T-helper 1 cell treated with Interleukin-12 subunit alpha and Interleukin-12 subunit beta and Interleukin-4 antibody, amounts not matched to agents 30 μg/mL and 1 μg/mL, for 36 hours (primary cell): ENCODE measurements at regions not wholly inside any gene's neighbourhood (a gene's known extent, or its start where the extent isn't known, plus 50 kb on each side); places are given as distances from the start of the nearest gene placed in this dataset.
"Not testable (repeated sequence)": the region's sequence is repeated elsewhere in the genome, so short reads cannot be mapped to it uniquely, and the experiment has no call there.

Source experiments
- H3K27ac Mint-ChIP-seq: one replicate; pipeline ENCODE4 v1.8.0; 2021; ENCODE audit warnings: mild to moderate bottlenecking, mixed read lengths
- H3K27me3 Mint-ChIP-seq: one replicate; pipeline ENCODE4 v1.8.0; 2021; ENCODE audit warnings: low read depth, mixed read lengths
- H3K36me3 Mint-ChIP-seq: one replicate; pipeline ENCODE4 v1.8.0; 2021; ENCODE audit warnings: low read depth, mixed read lengths
- H3K4me1 Mint-ChIP-seq: one replicate; pipeline ENCODE4 v1.8.0; 2021; ENCODE audit warnings: low read depth, mixed read lengths
- H3K4me3 Mint-ChIP-seq: one replicate; pipeline ENCODE4 v1.8.0; 2021; ENCODE audit warnings: mild to moderate bottlenecking, moderate library complexity, mixed read lengths
- H3K9me3 Mint-ChIP-seq: one replicate; pipeline ENCODE4 v1.8.0; 2021; ENCODE audit warnings: mixed read lengths

DNA sequence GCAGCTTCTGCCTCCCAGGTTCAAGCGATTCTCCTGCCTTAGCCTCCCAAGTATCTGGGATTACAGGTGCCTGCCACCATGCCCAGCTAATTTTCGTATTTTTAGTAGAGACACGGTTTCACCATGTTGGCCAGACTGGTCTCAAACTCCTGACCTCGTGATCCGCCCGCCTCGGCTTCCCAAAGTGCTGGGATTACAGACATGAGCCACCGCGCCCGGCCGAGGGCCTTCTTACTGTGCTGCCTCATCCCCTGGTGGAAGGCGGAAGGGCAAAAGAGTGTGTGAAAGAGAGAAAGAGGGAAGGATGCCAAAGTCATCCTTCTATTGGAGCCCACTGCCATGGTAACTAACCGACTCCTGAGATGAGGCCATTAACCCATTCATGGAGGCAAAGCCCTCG, 399.4 kb upstream of the TENM3 start:
- not testable (repeated sequence) for H3K27ac Mint-ChIP-seq, H3K9me3 Mint-ChIP-seq, H3K4me3 Mint-ChIP-seq, H3K27me3 Mint-ChIP-seq, H3K36me3 Mint-ChIP-seq, H3K4me1 Mint-ChIP-seq

DNA sequence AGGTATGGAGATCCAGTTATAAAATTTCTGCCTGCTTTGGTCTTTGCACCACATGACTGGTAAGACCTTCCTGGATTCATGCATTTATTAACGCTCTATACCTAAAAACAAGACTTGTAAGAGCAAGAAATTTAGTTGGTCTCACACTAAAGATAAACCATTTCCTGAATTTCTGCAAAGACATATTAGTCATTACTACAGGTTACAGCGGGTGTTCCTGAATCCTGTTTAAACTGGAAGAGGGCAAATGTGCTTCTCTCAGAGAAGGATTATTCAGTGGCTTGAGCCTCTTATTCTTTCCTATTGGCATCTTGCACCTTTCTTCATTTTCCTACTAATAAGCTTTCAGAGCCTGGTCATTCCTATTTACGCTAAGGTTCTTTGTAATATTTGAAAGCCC, 397.6 kb upstream of the TENM3 start:
- Mint-ChIP-seq H3K4me1 (no peaks in the 10 kb centered on the region), H3K9me3 (no peaks in the 10 kb centered on the region), H3K36me3 (no peaks in the 10 kb centered on the region), H3K4me3 (no peak overlapping the region), H3K27ac (no peak overlapping the region), H3K27me3 (no peaks in the 10 kb centered on the region)

DNA sequence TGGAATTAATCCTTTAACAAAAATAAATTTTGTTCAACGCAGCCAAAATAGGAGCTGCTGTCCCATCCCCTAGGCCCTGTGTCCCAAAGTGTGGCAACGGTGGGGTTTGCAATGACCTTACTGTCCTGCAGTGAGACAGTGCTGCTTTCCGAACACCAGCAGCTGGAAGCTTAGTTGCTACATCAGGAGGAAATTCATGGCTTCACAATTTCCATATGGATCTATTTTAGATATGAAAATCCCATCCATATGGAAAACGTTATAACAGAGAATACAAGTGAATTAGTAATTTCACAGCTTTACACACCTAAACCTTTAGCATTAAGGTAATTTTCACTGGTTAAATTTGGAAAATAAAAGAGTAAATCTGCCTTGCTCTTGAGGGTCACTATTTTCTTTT, 396.3 kb upstream of the TENM3 start:
- no peaks in the 10 kb centered on the region for H3K36me3 Mint-ChIP-seq
- H3K27ac Mint-ChIP-seq, result no peak overlapping the region
- H3K4me3 Mint-ChIP-seq, result no peak overlapping the region
- H3K27me3 Mint-ChIP-seq, result no peaks in the 10 kb centered on the region
- H3K4me1 Mint-ChIP-seq, result no peaks in the 10 kb centered on the region
- H3K9me3 Mint-ChIP-seq, result peaks cover 7% of the 10 kb centered on the region

DNA sequence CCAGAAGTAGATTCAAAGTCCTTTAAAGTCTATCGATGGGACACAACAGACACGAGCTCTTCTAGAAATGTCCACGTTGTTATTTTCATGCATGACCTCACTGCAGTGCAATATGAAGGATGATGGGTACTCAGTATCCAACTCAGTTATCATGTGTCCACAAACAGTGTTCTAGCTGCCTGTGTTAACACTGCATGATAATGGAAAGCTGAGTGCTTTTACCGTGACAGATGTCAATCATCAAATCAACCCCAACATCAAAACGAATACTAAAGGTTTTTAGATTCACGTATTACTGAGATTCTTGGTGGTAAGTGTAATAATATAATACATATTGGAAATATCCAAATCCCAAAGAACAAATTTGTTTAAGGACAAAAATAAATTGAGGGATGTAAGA, 394.8 kb upstream of the TENM3 start:
- Mint-ChIP-seq H3K9me3 (peaks cover 7% of the 10 kb centered on the region), H3K4me1 (no peaks in the 10 kb centered on the region), H3K27ac (no peak overlapping the region), H3K36me3 (no peaks in the 10 kb centered on the region), H3K27me3 (no peaks in the 10 kb centered on the region), H3K4me3 (no peak overlapping the region)

DNA sequence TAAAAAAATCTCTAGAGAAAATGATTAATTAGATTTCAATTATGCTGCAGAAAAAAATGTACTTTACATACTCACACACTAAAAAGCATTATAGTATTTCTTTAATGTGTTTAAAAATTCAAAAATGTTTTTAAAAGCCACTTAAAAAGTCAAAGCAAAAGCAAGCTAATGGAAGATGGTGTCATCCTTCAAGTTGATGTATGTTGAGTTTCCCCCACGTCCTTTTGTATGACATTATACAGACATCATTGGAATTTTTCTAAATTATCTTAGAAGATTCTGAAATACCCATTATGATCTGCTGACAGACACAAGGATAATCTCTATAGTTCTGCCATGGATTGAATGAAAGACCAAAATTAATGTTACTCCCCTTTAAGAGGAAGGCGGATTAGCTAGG, 393.7 kb upstream of the TENM3 start:
- H3K9me3 Mint-ChIP-seq, result peaks cover 7% of the 10 kb centered on the region
- H3K27me3 Mint-ChIP-seq, result no peaks in the 10 kb centered on the region
- no peaks in the 10 kb centered on the region for H3K4me1 Mint-ChIP-seq
- no peaks in the 10 kb centered on the region for H3K36me3 Mint-ChIP-seq
- H3K27ac Mint-ChIP-seq, result no peak overlapping the region
- H3K4me3 Mint-ChIP-seq, result no peak overlapping the region

DNA sequence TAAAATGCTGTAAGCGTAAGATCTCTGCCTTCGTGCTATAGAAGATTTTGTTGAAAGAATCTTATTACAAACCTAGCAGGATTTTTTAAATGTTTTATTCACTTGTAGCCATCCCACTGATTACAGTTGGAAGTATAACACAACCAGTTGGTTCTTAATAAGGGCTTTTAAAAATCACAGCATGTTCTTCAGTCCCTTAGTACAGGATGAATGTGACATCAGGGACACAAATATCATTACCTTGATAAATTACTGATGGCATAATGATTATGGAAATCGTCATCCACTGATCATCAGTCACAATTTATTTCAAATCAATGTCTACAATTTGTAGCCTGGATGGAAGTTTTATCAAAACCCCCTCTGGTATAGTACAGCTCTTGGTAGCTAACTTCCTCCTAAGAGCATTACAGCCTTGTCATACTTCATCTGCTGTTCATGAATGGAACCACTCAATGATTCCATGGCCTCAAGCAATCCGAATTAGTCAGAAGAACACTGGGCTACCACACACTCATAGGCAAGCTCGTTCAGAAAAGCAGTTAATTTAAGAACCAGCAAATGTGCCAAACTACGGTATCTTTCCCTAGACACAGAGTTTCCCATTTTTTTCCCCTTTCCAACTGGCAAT, 389.2 kb upstream of the TENM3 start:
- no peaks in the 10 kb centered on the region for H3K27me3 Mint-ChIP-seq
- peaks cover 7% of the 10 kb centered on the region for H3K9me3 Mint-ChIP-seq
- H3K27ac Mint-ChIP-seq, result no peak overlapping the region
- H3K4me1 Mint-ChIP-seq, result no peaks in the 10 kb centered on the region
- H3K36me3 Mint-ChIP-seq, result no peaks in the 10 kb centered on the region
- H3K4me3 Mint-ChIP-seq, result no peak overlapping the region

DNA sequence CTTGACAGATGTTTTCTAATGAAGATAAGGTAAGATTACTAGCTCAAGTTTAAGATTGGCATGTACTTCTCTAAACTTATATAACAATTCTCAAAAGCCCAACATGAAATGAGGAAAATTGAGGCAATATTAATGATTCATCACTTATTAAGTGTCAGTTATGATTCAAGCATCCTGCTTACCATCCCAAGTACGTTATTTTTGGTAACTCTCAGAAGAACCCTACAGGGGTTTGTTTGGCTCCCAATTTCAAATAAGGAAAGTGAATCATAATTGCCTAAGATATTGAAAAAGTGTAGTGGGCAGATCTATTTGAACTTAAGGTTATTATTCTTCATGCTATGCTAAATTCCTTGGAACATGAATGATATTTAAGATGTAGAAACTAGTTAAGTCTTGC, 387.9 kb upstream of the TENM3 start:
- H3K36me3 Mint-ChIP-seq, result no peaks in the 10 kb centered on the region

DNA sequence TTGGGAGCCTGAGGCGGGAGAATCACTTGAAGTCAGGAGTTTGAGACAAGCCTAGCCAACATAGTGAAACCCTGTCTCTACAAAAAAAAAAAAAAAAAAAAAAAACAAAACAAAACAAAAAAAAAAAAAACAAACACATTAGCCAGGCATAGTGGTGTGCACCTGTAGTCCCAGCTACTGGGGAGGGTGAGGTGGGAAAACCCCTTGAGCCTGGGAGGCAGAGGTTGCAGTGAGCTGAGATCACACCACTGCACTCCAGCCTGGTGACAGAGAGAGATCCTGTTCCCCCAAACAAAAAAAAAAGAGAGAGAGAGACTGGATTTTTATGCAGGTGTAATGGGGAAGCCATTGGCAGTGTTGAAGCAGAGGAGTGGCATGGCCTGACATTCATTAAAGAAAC, 385.7 kb upstream of the TENM3 start:
- not testable (repeated sequence) for H3K9me3 Mint-ChIP-seq, H3K4me1 Mint-ChIP-seq, H3K27me3 Mint-ChIP-seq, H3K4me3 Mint-ChIP-seq, H3K36me3 Mint-ChIP-seq, H3K27ac Mint-ChIP-seq

More for the DNA sequence above, 387.9 kb upstream of the TENM3 start:
- no peaks in the 10 kb centered on the region for H3K4me1 Mint-ChIP-seq
- no peak overlapping the region for H3K27ac Mint-ChIP-seq
- H3K27me3 Mint-ChIP-seq, result no peaks in the 10 kb centered on the region
- H3K4me3 Mint-ChIP-seq, result no peak overlapping the region
- H3K9me3 Mint-ChIP-seq, result peaks cover 7% of the 10 kb centered on the region

DNA sequence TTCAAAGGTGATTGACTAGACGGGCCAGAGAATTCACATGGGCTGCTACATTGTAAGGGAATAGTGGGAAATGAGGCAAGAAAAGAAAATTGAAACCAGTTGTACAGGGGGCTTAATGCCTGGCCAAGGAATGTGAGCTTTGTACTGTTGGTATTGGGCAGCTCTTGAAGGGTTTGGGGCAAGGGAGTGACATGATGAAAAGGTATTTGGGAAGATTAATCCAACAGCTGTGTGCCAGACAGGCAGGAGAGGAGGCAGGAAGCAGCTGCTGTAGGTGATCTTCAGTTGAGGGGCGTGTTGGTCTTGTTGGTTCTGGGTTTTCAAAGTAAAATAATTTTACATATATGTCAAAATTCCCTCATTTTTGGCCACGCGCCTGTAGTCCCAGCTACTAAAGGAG, 384.5 kb upstream of the TENM3 start:
- Mint-ChIP-seq H3K27me3 (no peaks in the 10 kb centered on the region), H3K27ac (no peak overlapping the region), H3K9me3 (no peaks in the 10 kb centered on the region), H3K4me3 (no peak overlapping the region), H3K4me1 (no peaks in the 10 kb centered on the region), H3K36me3 (no peaks in the 10 kb centered on the region)

DNA sequence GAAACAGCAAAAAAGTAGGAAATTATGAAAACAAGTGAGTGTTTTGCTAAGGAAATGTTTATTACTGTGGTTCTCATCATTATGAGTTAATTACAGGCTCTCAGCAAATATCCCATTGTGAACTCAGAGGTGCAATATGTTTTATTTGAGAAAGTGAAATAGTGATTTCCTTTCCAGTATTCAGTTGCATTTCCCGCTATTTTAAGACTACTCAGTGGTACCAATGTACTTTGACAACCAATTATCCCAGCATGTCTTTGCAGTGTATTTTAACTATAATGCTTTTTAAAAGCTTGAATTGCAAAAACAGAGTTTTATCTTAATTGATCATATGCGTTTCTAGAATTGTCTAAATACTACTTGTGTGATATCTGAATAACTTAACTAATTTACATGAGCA, 383.8 kb upstream of the TENM3 start:
- Mint-ChIP-seq H3K9me3 (no peaks in the 10 kb centered on the region), H3K4me1 (no peaks in the 10 kb centered on the region), H3K4me3 (no peak overlapping the region), H3K27ac (no peak overlapping the region), H3K27me3 (no peaks in the 10 kb centered on the region), H3K36me3 (no peaks in the 10 kb centered on the region)

DNA sequence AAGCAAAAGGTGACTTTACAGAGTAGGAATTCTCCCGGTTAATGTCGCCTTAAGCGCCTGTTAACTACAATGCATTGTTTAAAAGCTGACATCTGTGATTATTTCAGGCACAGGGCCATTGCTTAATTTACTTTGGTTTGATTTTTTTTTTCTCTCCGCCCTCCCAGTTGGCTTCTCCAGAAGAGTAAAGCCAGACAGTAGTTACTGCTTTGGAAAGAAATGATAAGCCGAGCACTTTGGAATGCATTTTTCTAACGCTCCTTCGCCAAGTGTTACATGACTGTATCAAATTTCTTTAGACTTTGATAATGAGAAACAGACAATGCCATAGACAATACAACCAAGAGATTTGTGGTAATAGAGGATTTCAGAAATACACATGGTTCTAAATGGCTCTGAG, 383.0 kb upstream of the TENM3 start:
- H3K9me3 Mint-ChIP-seq, result no peaks in the 10 kb centered on the region
- no peak overlapping the region for H3K27ac Mint-ChIP-seq
- H3K4me1 Mint-ChIP-seq, result no peaks in the 10 kb centered on the region
- H3K27me3 Mint-ChIP-seq, result no peaks in the 10 kb centered on the region
- no peak overlapping the region for H3K4me3 Mint-ChIP-seq
- H3K36me3 Mint-ChIP-seq, result no peaks in the 10 kb centered on the region

DNA sequence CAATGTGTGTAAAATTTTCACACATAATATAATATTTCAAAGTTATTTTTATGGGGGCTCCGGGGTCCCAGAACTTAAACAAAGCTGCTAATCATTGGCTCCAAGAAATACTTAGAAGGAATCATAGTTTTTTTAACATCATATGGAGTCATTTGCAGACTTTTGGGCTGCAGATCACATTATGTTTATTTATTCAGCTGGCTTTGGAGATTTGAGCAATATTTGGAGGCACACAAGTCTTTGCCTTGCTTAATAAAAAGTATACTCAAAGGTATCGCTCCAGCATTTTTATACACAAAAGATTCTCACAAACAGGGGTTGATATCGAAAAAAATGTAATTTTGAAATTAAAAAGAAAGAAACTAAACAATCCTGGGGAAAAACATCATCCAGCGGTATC, 382.5 kb upstream of the TENM3 start:
- H3K4me1 Mint-ChIP-seq, result no peaks in the 10 kb centered on the region
- H3K9me3 Mint-ChIP-seq, result no peaks in the 10 kb centered on the region
- H3K4me3 Mint-ChIP-seq, result no peak overlapping the region
- no peak overlapping the region for H3K27ac Mint-ChIP-seq
- no peaks in the 10 kb centered on the region for H3K36me3 Mint-ChIP-seq
- H3K27me3 Mint-ChIP-seq, result no peaks in the 10 kb centered on the region

DNA sequence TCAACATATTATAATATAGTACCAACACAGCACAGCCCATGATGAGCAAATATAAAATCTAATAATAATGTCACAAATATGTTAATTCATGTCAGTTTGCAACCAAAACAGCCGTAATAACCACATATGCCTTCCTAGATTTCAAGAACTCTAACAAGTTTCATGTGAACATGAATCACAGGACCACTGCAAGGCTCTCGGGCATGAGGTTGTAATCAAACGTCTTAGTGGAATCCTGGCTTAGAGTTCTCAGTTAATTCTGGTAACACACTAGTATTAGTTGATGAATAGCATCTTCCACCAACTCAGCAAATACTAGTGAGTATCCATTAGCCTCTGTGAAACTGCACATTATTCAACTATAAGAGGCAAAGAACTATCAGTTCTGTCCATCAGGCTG, 379.3 kb upstream of the TENM3 start:
- H3K27me3 Mint-ChIP-seq, result no peaks in the 10 kb centered on the region

DNA sequence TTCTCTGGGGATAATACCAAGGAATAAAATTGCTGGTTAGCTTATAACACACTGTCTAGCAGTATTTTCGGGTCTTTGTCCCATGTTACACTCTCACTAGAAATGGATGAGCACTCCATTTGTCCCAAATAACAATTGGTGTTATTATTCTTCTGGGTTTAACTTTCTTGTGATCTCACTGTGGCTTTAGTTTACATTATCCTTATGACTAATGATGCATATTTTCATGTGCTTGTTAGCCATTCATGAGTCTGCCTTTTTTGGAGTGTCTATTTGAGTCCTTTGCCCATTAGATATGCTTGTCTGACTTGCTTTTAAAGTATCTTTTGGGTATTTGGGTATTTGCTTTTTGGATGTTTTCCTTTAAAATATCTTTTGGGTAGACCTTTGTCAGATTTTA, 372.9 kb upstream of the TENM3 start:
- H3K9me3 Mint-ChIP-seq, result no peaks in the 10 kb centered on the region
- H3K4me1 Mint-ChIP-seq, result no peaks in the 10 kb centered on the region
- no peak overlapping the region for H3K4me3 Mint-ChIP-seq
- no peak overlapping the region for H3K27ac Mint-ChIP-seq
- H3K36me3 Mint-ChIP-seq, result no peaks in the 10 kb centered on the region
- H3K27me3 Mint-ChIP-seq, result no peaks in the 10 kb centered on the region

More for the DNA sequence above, 379.3 kb upstream of the TENM3 start:
- Mint-ChIP-seq H3K9me3 (no peaks in the 10 kb centered on the region), H3K36me3 (no peaks in the 10 kb centered on the region), H3K4me1 (no peaks in the 10 kb centered on the region), H3K27ac (no peak overlapping the region), H3K4me3 (no peak overlapping the region)

DNA sequence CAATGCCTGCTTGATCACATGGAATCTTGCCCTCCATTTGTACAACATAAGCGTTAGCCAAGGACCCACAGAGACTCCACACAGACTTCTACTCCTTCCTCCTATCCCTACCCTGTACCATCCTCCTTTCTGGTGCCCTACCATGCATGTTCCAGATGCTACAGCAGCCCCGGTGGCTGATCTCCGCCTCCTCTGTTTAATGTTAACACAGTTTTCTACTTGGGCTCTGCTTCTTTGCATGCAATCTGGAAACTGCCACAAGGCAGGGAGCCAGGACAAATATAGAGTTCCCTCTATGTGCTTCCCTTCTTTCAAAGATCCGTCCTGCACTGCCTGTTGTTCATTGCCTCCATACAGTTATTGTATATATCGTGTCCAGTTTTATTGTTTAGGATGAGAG, 368.6 kb upstream of the TENM3 start:
- Mint-ChIP-seq H3K9me3 (no peaks in the 10 kb centered on the region), H3K27me3 (no peaks in the 10 kb centered on the region), H3K4me1 (no peaks in the 10 kb centered on the region), H3K36me3 (no peaks in the 10 kb centered on the region), H3K4me3 (no peak overlapping the region), H3K27ac (no peak overlapping the region)

DNA sequence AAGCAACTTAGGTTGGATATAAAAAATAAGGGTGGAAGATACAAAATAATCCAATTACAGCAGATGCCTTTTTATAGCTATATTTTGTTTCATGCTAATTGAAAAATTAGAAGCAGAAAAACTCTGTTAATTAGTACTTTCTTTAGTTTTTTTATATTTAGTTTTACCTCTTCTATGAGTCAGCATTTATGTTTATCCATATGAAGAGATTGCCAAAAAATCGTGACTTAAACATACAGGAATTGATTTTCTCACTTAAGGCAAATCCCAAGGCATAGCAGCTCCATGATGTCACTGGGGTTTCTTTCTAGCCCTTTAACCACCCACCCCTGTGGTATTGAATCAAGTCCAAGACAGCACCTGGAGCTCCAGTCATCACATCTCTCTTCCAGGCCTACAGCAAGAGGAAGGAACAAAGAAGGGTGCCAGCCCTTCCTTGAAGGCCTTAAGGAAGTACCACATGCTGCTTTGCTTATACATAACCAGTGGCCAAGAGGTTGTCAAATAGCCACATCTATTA, 365.8 kb upstream of the TENM3 start:
- H3K36me3 Mint-ChIP-seq, result no peaks in the 10 kb centered on the region
- no peaks in the 10 kb centered on the region for H3K9me3 Mint-ChIP-seq
- no peaks in the 10 kb centered on the region for H3K27me3 Mint-ChIP-seq
- no peak overlapping the region for H3K27ac Mint-ChIP-seq
- no peak overlapping the region for H3K4me3 Mint-ChIP-seq
- H3K4me1 Mint-ChIP-seq, result no peaks in the 10 kb centered on the region
